GM19452 (cell line): ENCODE measurements at regions not wholly inside any gene's neighbourhood (a gene's known extent, or its start where the extent isn't known, plus 50 kb on each side); places are given as distances from the start of the nearest gene placed in this dataset.

Source experiments
- ATAC-seq: cut with Tn5 transposase; IDR thresholded peaks from one replicate; pipeline ENCODE4 v1.9.1; 2021; ENCODE audit not compliant: unreplicated experiment

DNA sequence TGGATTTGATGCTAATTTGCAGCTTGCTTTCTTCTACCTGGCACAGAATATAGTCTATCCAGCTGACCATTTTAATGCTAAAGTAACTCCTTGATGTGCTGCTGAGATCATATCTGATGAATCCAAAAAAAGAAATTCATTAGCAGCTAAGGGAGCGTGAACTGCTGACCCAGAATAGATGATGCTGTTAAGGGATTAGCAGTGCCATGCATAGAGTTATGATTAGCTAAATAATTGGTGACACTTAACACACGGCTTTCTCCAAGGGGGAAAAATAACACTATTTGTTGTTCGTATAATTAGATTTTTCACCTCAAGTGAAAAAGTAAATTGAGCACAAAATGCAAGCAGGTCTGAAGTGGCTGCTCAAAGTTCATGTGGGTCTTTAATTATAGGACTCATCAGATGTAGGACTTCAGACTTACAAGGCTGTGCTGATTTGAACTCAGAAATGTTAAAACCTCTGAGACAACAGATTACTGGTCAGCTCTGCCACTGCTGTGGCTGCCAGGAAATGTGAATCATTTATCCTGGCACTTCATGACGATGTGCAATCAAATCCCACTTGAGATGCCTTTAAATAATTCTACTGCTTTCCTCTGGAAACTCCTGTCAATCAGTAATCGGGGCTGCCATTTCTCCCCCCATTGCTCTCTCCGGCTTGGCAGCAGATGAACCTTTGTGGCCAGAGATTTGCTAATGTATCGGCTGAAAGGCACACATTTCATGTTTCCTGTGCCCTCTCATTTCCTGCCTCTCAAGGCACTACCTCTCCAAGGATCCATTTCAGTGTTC, 291.6 kb upstream of the C9orf72 start:
- no peak for ATAC-seq

DNA sequence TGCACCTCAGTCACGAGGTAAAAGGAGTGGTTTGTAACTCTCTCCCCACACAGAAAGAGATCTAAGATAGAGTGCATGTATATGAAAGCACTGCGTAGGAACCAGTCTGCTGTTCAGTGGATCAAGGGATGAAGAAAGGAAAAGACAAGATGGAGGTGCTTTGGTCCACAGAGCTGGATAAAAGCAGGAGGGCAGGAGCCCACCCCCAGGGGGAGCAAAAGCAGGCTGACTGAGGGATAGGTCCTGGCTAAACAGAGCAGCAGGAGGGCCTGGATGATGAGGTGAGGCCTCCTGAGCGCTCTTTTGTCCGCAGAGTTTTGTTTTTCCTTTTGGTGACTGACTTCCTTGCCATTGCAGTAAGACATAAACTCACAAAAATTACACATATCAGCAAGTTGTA, 293.5 kb upstream of the C9orf72 start:
- no peak for ATAC-seq

DNA sequence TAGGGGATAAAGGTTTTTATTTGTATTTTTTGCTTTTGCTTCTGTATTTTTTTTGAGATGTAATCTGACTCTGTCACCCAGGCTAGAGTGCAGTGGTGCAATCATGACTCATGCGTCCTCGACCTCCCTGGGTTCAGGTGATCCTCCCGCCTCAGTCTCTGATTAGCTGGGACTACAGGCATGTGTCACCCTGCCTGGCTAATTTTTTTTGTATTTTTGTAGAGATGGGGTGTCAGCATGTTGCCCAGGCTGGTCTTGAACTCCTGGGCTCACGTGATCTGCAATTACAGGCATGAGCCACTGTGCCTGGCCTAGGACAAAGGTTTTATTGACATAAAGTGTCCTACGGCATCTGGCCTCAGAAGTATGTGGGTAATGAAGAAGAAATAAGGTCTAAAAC, 297.1 kb upstream of the C9orf72 start:
- ATAC-seq, result no peak

DNA sequence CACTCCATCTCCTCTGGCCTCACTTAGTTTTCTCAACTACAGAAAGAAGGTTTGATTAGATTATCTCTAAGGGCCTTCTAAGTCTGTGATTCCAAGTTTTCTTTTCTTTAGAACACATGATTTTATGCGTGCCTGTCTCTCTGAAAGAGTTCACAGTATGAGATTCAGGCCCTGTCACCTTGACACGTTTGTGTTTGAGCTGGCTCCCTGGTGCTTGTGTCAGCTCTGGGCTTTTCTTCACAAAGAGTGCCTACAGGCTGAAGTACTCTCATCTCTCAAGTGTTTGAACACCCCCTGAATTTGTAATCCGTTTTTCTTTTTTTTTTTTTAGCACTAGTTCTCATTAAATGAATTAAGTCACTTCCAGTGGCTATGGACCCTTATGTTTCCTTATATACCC, 306.9 kb upstream of the C9orf72 start:
- no peak for ATAC-seq

DNA sequence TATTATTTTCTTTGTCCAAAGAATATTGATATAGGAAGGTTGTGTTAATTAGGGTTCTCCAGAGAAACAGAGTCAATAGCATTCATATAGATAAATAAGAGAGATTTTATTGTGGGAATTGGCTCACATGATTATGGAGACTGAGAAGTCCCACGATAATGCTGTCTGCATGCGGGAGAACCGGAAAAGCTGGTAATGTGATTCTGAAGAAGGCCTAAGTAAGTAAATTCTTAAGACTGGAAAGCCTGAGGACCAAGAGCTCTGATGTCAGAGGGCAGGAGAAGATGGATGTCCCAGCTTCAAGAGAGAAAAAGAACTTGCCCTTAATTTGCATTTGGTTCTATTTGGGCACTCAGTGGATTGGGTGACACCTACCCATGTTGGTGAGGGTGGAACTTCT, 307.4 kb upstream of the C9orf72 start:
- no peak for ATAC-seq

DNA sequence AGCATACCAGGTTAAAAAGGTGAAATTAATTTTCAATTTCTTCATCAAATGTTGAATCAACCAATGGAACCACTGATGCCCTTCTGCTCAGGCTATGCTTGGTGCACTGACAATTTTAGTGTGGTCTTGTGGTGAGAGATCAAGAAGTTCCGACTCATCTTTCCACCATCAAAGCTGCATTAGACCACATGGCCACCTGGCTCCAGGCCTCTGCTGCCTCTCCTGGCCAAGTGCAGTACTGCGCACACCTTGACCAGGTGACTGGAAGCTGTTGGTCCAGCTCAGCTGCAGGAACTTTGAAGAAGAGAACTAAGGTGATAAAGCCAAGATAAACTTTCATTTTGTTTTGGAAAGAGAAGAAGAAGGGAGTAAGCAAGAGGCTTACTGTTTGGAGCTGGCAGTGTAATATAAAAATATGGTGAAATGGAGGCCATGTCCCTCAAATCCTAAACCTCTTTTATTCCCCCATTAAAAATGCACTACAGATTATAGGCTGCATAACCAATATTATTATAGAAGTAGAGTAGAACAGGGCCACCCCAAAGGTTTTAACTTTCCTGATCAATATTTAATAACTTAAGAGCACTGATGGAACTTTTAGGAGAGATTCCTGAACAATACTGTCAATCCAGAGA, 315.5 kb upstream of the C9orf72 start:
- ATAC-seq, result peak; percentile 98

DNA sequence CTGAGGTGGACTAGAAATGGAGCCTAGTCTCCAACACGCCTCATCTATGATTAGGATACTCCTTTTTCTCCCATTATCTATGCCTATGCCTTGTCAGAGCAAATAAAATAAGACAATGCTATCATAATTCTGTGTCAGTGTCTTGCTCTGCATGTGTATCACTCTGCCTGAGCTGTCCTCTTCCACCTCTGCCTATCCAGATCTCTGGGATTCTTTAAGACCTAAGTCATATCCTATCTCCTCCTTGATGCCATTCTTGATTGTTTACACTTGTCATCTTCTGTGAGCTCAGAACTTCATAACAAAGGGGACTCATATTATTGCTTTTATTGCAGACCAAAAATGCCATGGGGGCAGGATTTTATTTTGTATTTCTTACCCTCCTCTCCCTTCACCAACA, 351.2 kb upstream of the C9orf72 start:
- no peak for ATAC-seq

DNA sequence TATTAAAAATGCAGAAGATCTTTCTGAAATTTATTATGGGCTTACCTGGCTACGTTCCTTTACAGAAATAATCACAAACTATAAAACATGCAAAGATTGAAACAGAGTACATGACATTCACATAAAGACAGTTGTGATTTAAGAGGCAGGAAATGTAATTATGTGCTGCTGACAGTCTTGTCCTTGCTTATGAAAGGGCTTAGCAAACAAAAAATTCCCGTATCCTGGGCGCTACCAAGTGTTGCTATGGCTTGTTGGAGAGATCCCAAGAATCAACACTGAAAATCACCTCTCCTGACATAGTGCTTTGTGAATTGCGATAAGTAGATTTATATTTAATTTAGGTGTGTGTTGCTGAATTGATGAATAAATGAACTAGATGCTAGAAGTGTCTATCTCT, 352.5 kb upstream of the C9orf72 start:
- ATAC-seq, result no peak

DNA sequence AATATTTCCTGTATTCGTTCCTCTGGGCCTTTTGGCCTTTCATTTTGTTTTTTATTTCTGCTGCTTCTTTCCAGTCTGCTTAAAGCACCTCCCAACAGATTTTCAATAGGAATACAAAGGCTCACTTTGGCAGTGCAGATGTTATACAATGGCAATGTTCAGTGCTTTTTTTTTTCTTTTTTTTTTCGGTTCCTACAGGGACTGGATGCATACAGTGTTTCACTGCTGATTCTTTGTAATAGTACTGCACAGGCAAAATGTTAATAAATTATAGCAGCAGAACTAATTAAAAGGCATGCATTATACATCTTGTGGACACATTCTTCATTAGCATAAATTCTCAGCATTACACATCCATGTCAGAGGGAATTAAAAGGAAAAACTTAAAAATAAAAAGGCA, 356.6 kb upstream of the C9orf72 start:
- ATAC-seq, result no peak

DNA sequence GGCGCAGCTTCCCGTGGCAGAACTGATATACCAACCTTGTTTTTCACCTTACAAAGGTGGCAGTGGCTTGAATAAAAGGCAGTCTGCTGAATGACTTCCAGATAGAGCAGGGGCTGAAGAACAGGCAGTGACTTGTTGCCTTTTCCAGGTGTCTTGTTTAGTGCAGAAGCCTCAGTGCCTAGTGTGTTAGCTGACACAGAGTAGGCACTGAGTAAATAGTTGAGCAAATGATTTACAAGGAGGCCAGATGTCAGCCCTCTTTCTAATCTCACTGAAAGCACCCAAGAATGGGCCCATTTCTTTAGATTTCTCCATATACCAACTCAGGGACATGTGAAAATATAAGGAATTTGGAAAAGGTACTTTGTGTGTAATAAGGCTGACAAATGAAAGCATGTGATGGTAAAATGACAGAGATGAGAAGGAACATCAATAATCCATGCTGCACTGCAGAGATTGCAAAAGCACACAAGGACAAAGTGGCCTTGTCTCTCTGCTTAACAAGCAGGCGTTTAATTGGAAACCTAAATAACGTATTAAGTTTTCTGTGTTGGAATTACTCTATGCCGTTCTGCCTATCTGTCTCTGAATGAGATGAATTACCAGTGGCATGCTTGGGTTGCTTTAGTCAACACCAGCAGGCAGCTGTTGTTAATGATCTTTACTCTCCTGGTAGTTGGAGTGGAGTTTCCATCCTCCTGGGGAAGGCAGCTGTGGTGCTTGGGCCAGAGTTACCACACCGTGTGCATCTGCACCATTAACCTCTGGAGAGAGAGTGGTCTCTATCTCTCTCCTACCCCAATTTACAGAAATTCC, 360.1 kb upstream of the C9orf72 start:
- ATAC-seq, result no peak

DNA sequence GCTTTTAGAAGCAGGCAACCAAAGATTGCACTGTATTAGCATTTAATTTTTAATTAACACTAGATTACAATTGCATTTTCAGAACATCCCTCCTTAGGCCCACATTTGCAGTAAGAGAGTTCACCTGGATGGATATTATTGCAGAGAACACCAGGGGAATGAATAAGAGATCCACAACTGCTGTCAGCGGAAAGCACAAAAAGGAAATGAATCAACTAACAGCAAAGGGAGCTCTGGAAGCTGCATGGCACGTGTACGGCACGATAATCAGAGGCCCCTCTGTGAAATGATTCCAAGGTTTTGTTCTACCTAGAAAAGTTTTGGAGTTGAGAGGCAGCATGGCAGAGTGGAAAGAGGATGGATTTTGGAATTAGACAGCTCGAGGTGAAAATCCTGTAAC, 361.2 kb upstream of the C9orf72 start:
- ATAC-seq, result no peak

DNA sequence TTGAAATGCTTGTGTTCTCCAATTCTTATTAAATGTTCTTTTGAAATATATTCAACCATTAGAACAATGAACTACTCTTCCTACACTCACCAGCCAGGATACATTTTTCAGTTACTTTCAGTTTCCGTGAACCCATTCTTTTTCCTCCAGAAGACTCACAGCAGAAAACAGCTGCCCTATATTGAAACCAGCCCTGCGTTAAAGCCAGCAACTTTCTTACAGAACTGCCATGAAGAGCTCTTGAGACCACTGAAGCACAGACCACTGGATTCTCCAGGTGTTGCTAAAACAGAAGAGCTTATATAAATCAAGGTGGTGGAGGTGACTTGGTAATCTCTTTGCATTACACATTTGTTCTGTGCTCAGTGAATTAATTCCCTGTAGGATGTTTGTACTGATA, 365.9 kb upstream of the C9orf72 start:
- no peak for ATAC-seq

DNA sequence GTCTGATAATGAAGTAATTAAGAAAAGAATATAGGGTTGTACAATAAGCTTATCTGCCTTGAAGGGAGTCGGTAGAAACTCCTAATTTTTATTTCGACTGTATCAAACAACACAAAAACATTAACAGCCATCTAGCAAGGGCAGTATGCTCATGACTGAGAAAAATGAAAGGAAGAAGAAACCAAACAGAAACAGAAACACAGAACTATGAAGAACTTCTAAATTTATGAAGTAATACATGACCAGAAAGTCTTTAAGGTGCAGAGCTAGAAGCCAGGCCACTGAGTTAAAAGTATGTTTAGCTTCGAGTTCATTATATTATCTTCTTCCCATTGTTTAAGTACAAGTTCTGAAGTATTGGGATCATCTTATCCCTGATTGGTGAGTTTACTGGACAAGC, 367.3 kb upstream of the C9orf72 start:
- no peak for ATAC-seq

DNA sequence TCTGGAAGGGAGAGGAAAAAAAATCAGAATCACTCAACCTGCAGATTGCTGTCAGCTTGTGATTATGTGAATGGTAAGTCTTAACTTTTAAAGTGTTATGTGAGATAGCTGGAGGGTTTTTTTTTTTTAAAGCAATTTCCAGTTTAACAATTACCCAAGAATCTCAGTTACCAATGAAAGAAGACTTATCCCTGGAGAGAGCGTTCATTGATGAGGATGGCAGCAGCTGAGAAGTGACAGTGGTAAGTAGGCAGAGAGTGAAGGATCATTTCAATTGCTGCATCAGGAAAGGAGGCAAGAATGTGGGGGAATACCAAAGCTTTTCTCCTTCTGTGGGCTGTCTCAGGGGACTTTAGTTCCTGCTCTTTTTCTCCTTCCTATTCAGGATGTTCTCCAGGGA, 370.2 kb upstream of the C9orf72 start:
- ATAC-seq, result no peak

DNA sequence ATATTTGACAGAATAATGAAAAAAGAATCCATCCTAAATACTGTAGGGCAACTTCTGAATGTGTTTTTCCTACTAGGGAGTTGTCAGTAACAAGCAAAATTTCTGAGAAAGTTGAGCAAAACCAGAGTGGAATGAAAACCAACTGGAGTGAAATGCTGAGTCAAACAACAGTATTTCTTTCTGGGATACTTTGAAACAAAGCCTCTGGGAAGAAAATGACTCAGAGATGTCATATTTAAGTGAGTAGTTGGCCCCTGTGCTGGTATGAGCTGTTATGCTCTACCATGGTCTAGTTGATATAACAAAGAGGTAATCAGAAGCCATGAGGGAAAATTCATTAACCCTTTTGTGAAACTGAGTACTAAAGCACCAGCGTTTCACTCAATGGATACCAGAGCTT, 372.1 kb upstream of the C9orf72 start:
- ATAC-seq, result no peak

DNA sequence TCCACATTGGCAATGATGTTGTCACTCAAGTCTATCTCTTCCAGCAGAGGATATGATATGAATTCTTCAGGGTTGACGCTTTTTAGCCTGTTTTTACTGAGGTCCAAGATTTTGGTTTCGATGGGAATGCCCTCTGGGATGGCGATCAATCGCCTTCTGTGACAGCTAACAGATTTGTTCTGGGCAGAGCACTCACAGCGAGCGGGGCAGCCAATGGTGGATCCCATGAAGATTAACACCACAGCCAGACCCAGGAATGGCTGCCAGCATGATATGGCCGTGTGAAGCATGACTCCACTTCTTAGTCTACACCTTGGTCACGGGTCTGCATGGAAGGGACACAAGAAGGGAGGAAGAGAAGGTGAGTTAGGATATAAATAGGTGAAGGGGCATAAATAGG, 377.1 kb upstream of the C9orf72 start:
- no peak for ATAC-seq

DNA sequence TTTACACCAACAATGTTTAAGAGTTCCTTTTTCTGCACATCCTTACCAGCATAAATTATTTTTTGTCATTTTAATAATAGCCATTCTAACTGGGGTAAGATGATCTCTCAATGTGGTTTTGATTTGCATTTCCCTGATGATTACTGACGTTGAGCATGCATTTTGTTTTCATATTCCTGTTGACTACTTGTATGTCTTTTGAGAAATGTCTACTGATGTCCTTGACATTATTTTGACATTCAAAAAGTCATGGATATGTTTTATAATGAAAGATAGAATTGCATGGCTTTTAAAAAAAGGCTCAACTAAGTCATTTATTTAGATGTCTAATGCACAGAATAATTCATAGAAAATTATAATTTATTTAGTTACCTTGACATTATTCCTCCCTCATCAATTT, 381.6 kb upstream of the C9orf72 start:
- ATAC-seq, result no peak

DNA sequence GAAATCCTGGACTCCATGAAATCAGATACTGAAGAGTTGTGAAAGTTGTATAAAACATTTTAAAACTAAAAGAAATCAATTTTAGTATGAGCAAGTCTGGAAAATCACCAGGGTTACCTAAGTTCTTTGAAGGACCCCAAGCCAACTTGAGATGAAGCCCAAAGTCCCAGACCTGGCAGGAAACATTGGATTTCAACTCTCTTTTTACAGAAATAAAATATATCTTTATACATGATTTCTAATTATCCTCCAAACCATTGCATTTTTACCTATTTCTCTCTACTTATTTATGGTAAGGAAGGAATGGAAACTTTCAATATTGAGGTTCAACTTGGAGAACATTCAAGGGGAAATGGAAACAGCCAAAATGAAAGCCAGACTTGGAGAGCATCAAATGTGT, 390.6 kb upstream of the C9orf72 start:
- no peak for ATAC-seq

DNA sequence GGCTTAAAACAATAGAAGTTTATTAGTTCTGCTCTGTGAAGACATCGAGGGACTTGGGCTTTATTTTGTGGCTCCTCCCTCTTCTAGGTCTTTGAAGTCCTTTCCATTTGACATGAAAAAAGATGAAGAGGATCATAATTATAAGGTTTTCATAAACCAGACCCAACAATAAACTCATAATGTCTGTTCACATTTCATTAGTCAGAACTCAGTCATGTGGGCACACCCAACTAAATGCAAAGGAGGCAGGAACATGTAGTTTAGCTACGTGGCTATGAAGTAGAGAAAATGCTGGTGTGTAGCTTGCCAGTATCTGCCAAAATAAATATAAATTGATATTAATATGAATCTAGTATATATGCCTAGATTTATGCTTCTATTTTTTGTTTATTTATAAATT, 393.9 kb upstream of the C9orf72 start:
- no peak for ATAC-seq

DNA sequence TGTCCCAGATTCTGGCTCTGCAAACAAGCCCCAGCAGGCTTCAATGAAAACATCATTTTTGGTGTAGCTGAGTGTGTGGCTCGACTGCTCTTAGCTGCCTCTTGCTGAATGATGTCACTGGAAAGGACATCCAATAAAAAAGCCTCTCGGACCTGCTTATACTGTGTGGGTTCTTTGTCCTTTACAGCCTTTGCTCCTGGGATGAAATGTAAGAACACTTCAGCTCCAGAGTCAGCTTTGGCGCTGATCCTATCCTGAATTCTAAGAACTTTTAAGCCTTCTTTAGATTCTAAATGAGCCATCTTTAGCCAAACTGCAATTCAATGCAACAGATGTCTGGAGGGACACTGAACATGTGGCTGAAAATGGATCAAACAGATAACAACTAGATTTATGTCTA, 404.6 kb upstream of the C9orf72 start:
- no peak for ATAC-seq

DNA sequence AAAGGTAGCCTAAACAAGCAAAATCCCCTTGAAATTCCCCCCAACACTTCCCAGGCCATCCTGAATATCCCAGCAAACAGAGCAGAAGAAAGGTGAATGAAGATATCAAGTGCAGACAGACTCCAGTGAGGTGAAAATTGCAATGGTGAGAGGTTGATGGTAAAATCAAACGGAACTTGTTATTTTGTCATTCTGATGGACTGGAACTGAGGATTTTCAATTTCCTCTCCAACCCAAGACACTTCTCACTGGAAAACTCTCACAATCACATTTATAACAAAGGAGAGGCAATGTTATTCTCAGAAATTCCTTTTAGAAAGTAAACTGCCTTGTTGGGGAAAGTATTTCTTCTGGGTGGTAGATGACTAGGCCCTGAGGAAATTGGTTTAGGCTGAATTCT, 412.4 kb upstream of the C9orf72 start:
- ATAC-seq, result no peak

DNA sequence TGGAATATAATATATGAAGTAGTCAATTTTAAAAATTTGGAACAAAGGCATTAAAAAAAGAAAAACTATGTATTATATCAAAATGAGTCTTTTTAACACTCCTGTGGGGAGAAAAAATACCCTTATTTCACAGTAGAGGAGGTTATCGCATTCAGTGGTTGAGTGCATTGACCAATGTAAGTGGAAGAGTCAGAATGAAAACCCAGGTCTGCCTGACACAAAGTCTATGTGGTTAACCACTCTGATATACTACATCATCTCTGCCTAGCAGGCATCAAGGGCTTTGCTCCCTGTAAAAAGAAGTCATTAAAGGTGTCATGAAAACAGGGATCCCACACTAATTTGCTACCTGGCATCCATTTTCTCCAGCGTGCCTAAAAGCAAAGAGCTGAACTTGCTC, 417.2 kb upstream of the C9orf72 start:
- ATAC-seq, result no peak
